ENCODE measurements at regions not wholly inside any gene's neighbourhood (a gene's known extent, or its start where the extent isn't known, plus 50 kb on each side); places are given as distances from the start of the nearest gene placed in this dataset.

DNA sequence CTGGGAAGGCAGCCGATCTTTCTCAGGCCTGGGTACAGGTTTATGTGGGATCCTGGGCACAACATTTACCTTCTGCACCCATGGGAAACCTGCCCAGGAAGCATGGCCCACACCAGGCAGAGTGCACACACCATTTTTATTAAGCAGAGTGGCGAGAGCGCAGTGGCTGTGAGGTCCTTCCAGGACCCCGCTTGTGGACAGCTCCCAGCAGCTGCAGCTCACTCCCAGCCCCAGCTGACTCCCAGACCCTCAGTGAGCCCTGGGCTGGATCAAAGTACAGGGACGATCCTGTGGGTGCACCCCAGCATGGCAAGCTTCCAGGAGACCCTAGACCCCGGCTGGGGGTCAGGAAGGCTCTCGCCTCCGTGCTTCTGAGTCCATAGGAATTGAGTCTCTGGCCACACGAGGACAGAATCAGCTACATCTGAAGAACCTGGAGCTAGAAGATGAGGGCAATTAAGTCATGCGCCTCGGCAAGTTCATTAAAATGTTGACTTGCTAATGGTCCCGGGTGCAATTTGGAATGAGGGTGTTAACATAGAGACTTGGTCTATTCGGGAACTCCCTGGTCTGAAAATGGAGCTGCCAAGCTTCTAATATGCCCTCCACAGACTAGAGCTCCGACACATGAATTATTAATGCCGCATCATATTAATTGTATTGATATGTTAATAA lies 65.4 kb upstream of the SLCO4A1 start:
- H3K27ac ChIP-seq: no peak overlapping the region
- no peak for DNase-seq (ENCODE audit: low read depth, low spot score)

DNA sequence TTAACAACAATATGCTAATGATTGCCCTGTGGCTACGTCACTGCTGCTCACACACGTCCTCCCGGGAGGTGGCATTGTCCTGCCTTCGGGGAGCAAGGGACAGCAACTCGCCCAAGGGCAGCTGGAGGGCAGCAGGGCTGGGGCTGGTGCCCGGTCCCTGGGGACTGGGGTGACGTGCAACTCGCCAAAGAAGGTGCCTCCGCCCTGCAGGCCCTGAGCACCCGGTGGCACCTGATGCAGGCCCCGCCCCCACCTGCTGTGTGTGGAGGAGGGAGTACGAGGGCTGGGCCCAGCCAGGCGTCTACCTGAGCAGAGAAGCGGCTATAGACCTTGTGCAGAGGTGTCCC lies 64.8 kb upstream of the SLCO4A1 start:
- no peak overlapping the region for H3K27ac ChIP-seq
- DNase-seq (ENCODE audit: low read depth, low spot score): no peak

DNA sequence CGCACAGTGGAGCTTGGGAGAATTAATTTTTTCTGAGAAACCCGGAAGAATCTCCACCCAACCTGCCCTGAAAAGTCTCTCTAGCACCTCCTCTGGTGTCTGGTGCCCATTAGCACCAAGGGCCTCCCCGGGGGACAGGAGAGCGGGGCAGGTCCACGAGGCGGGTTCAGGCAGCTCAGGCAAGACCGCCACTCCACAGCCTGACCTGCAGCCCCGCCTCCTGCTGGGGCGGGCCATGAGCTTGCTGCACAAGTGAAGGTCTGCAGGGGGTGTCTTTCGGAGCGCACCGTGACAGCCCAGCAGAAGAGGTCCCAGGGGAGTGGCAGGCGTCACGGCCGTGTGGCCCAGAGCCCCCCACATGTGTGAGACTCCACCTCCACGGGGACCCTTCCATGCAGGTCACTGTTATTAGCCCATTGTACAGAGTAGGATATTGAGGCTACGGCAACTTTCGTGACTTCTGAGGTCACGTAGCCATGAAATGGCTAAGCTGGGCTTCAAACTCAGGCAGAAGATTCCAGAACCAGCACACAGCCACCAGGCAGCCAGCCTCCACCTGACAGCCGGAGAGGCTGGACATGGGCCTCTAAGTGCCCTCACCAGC lies 63.9 kb upstream of the SLCO4A1 start:
- H3K27ac ChIP-seq: no peak overlapping the region
- no peak for DNase-seq (ENCODE audit: low read depth, low spot score)

DNA sequence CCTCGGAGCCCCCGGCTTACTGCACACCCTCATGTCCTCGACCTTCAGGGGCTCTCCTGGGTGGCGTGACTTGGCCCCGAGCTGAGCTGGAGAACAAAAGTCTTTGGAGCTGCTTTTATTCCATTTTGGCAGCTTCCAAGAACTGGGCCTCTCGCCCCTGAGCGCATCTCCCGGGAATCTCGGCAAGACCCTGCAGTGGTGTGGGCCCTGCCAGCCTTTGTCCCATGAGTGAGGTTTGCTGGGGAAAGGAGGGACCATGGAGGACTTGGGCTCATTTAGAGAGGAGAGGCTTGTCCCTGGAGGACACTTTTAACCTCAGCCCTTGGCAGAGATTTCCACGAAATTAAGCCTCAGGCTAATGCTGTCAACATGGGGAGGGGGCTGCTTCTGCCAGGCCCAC lies 62.3 kb upstream of the SLCO4A1 start:
- DNase-seq (ENCODE audit: low read depth, low spot score): no peak
- H3K27ac ChIP-seq: no peak overlapping the region

DNA sequence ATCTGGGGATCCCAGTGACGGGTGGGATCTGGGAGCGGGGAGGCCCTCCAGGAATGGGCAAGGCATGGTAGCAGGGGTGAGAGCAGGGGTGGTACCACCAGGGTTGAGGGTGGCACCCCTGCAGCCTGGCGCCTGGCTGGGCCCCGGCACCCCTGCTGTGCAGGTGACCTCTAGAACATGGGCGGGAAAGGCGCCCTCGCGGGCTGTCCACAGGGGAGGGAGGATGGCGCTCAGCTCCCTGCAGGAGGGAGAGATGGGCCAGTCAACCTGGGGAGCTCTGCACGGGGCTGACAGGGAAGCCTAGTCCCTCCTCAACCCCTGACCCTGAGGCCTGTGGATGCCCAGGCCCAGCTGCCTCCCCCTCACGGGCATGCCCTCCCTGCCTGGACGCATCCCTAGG lies 61.6 kb upstream of the SLCO4A1 start:
- no peak overlapping the region for H3K27ac ChIP-seq
- DNase-seq (ENCODE audit: low read depth, low spot score): no peak

DNA sequence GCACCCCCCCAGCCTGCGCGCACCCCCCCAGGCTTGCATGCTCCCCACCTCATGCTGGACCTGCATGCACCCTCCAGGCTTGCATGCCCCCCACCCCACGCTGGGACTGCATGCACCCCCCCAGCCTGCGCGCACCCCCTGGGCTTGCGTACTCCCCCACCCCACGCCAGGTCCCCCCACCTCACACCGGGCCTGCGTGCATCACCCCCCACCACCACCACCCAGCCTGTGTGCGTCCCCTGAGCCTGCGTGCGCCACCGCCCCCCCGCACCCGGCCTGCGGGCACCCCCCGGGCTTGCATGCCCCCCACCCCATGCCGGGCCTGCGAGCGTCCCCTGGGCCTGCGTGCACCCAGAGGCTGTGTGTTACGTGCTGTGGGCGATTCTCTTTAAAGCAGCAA lies 61.0 kb upstream of the SLCO4A1 start:
- H3K27ac ChIP-seq: no peak overlapping the region
- DNase-seq (ENCODE audit: low read depth, low spot score): no peak

DNA sequence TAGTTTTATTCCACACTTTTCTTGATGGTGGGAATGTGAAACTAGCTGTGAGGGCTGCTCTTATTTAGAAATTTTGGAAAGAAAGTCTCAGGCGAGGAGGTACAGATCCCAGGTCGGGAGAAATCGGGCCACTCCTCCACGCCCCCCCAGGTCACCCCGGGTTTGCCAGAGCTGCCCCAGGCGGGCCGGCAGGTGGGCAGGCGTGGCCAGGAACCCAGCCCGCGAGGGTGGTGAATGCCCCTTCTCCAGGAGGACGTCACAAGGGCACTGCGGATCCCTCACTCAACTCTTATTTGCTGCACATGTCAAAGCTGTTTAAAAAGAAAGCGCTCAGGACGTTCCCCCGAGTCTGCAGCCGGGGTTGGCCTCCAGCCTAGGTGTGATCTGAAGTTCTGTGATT lies 60.5 kb upstream of the SLCO4A1 start:
- no peak overlapping the region for H3K27ac ChIP-seq
- no peak for DNase-seq (ENCODE audit: low read depth, low spot score)

DNA sequence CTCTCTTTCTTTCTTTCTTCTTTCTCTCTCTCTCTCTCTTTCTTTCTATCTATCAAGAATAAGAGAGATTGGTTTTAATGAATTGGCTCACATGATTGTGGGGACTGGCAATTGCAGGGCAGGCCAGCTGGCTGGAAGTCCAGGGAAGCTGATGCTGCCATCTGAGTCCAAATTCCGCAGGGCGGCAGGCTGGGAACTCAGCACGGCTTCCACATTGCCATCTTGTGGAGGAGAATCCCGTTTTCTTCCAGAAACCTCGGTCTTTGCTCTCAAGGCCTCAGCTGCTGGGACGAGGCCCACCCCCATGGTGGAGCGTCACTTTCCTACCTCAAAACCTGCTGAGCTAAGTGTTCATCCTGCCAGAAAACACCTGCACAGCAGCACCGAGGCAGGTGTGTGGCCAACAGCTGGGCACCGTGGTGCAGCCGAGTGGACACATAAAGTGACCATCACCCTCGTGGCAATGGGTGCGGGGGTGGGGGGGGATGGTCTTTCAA lies 58.8 kb upstream of the SLCO4A1 start:
- no peak overlapping the region for H3K27ac ChIP-seq
- no peak for DNase-seq (ENCODE audit: low read depth, low spot score)

DNA sequence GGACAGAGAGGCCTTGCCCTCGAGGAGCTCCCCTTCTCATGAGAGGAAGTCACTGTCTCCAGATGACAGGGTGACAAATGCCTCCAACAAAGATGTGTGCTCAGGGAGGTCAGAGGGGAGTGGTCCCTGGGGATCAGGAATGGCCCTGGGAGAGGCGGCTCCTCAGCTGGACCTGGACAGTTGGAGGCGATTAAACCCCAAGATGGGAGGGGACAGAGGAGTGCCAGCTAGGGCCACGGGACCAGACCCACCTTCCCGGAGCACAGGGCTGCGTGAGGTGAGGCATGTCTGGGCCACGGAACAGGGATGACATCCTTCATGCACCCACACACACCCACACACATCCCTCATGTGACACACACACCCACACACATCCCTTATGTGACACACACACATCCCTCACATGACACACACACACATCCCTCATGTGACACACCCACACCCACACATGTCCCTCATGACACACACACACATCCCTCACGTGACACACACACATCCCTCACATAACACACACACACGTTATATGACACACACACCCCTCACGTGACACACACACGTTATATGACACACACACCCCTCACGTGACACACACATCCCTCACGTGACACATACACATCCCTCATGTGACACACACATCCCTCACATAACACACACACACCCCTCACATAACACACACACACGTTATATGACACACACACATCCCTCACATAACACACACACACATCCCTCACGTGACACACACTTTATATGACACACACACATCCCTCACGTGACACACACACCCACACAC lies 57.4 kb upstream of the SLCO4A1 start:
- no peak for DNase-seq (ENCODE audit: low read depth, low spot score)

DNA sequence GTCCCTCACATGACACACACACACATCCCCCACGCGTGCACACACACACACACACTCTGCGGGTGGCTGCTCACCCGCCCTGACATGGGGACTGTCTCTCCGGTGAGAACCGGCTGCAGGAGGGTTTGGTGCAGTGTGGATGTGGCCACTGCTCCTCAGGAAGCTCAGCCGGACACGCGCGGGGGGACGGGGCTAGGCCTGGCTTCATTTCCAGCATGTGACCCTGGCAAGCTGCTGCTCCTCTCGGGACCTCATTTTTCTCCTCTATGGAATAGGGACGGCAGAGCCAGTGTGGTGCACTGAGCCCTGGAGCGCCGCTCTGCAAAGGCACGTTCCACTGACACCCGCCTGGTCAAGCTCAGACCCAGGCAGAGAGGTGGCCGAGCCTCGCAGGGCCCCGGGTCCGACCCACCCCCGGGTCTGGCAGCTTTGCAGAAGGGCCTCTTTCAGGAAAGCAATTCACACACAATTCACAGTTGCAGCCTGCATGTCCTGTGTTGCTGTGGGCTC lies 56.8 kb upstream of the SLCO4A1 start:
- H3K27ac ChIP-seq: no peak overlapping the region
- DNase-seq (ENCODE audit: low read depth, low spot score): no peak

More for the DNA sequence above, 57.4 kb upstream of the SLCO4A1 start:
- H3K27ac ChIP-seq: no peak overlapping the region

DNA sequence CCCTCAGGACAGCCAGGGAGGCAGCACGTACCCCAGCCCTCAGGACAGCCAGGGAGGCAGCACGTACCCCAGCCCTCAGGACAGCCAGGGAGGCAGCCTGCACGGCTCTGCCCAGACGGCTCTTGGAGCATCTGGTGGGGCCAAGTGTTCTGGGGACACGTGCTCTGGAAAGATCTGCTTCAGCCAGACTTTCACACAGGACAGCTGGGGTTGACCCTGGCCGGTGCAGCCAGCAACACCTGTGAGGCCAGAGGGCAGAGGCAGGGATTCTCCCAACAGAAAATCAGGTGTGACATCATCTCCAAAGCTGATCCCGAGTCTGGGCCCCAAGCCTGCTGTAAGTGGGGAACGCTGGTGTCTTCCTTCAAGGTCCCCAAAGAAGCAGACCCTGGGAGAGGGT lies 55.5 kb upstream of the SLCO4A1 start:
- H3K27ac ChIP-seq: no peak overlapping the region
- no peak for DNase-seq (ENCODE audit: low read depth, low spot score)

DNA sequence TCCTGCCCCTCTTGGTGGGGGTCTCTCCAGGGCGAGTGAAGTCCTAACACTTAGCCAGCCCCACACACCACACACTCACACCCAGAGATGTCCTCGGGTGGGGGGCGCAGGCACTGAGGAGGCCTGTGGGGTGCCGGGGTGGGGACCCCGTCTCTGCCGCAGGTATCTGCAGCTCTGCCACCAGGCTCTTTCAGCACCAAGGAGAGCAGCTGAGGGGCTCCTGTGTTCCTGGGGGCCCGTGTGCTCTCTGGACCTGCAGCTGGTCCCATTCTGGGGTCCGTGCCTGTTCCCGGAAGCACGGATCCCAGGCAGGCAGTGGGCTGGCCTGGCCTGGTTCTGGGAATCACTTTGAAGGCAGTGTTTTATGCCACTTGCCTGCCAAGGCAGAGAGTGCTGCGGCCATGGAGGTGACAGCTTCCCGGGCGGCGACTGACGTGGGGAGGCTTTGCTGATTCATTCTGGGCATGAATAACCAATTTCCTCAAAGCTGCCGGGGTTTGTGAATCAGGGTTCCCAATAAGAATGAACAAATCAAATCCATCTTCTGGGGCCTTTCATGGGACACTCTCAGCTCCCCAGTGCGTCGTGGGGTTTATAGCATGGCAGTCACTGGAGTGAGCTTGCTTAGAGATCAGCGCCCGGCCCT lies 54.4 kb upstream of the SLCO4A1 start:
- H3K27ac ChIP-seq: no peak overlapping the region
- no peak for DNase-seq (ENCODE audit: low read depth, low spot score)

DNA sequence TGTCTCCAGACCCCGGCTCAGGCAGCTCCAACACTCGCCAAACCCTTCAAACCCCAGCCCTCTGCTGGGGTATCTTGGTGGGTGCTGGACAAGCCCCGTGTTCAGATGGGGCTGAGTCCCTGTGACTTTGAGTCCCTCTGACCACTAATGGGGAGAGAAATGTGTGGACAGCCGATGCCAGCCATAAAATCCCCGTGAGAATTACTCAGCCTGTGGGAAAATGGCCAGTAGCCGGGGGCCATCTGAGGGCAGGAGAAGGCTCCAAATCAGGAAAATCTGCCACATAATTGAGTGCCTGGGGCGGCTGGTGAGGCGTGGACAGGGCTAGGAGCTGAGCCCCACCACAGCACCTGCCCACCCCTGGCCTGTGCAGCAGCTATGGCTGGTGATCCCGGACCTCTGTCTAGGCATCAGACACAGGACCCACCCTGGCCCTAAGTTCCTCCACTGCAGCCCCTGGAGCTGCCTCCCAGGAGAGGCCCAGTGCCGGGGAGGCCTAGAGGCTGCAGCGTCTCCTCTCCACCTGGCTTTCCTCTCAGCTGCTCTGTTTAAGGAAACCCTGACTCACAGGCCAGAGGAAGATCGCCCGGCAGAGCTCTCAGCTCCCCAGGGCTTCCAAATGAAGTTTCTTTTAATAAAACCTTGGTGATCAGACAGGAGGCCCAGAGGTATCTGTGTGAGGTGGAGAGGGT lies 53.7 kb upstream of the SLCO4A1 start:
- no peak overlapping the region for H3K27ac ChIP-seq

DNA sequence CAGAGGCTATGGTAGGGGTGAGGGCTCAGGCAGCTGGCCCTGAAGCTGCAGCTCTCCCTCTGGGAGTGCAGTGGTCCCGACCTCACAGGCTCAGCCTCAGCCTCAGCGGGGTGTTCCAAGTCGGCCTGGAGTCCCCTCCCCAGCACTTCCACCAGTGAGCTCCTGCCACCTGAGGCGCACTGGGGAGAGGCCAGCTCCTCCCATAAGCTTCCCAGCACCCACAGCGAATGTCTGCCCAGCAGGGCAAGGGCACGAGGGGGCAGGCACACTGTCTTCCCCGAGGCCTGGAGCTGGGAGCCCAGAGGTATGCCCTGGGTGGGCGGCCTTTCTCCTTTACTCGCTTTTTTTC lies 53.2 kb upstream of the SLCO4A1 start:
- no peak for DNase-seq (ENCODE audit: low read depth, low spot score)

More for the DNA sequence above, 53.7 kb upstream of the SLCO4A1 start:
- DNase-seq (ENCODE audit: low read depth, low spot score): no peak

DNA sequence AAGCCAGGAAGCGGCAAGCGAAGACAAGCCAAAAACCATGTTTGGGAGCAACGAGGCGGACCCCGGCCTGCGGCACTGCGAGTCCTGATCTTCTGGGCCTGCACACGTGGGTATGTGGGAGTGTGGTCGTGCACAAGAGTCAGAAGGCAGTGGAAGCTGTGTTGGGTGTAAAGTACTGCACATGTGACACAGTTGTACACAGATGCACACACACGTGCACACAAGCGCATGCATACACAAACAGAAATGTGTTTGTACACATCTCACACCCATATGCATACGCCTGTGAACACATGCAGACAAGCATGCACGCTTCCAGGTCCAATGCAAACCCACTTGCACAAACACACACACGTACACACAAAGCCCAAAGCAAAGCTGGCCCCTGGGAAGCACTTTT lies 52.6 kb upstream of the SLCO4A1 start:
- H3K27ac ChIP-seq: no peak overlapping the region
- no peak for DNase-seq (ENCODE audit: low read depth, low spot score)

More for the DNA sequence above, 53.2 kb upstream of the SLCO4A1 start:
- no peak overlapping the region for H3K27ac ChIP-seq

DNA sequence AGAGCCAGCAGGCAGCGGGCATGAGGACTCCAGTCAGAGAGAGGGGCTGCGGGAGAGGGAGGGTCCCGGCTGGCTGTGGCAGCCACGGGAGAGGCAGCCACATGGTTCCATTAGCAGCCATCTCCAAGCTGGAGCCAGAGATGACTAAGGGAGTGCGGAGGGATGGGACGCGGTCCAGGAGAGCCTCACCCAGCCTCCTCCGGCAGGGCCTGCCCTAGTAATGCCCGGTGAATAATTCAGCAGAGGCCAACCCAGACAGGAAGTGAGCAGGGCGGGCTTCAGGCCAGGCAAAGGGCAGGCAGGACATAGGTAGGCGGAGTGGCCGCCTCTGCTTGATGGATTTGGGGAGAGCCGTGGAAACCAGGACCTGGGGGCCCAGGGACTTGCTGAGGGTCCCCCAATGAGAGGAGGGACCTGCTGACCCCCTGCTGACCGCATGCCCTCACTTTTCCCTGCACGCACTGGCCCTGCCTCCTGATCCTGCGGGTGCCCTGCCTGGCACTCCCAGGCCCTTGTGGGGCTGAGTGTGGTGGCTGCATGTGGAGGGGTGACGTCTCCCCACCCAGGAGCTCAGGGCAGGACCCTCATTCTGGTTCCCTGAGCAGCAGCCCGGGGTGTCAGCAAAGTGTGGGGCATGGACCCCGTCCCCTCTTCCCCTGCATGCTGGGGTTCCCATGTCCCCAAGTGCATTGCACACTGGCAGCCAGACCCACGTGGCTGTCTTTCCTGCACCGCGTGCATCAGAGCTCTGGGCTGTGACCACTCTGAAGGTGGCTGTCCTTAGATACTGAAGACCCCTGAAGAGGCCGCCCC lies 51.8 kb upstream of the SLCO4A1 start:
- H3K27ac ChIP-seq: no peak overlapping the region
- DNase-seq (ENCODE audit: low read depth, low spot score): peak; percentile 20

DNA sequence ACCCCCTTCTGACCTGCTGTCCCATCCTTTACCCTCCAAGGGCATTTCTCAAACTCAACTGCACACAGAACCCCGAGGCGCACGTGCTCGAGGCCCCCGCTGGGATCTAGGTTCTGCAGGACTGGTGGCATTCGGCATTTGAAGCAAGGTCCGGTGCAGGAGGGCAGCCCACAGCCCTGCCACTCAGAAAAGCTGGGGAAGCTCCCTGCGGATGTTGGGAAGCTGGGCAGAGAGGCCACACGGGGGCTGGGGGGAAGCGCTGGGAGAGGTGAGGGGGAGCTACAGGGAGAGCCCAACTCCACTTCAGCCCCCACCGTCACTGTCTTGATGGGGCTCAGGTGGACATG lies 51.2 kb upstream of the SLCO4A1 start:
- DNase-seq (ENCODE audit: low read depth, low spot score): no peak
- no peak overlapping the region for H3K27ac ChIP-seq

DNA sequence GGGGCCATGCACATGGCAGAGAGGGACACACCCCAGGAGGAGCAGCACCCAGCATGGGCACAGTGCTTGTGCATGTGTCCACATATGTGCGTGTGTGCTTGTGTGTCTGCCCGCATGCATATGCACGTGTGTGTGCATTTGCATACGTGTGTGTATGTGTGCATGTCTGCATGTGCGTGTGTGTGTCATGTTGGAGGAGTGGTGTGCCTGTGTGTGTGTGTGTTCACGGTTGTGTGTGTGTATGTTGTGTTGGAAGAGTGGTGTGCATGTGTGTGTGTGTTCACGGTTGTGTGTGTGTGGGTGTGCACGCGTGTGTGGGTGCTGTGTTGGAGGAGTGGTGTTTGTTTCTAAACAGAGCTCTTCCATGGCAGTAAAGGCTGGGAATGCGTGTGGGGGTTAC lies 50.7 kb upstream of the SLCO4A1 start:
- H3K27ac ChIP-seq: no peak overlapping the region
- DNase-seq (ENCODE audit: low read depth, low spot score): no peak

All from epithelial cell of prostate (primary cell).